ENCODE measurements at regions not wholly inside any gene's neighbourhood (a gene's known extent, or its start where the extent isn't known, plus 50 kb on each side); places are given as distances from the start of the nearest gene placed in this dataset.

- Histone ChIP-seq H4K20me1 (replicated peaks in 1 of 2; ENCODE audit: control insufficient read depth in 1 of 2, insufficient read depth in 2 of 2, low read length in 2 of 2) (no peaks in the 10 kb centered on the region), H2BK15ac (ENCODE audit: low read length) (no peak overlapping the region), H3K23ac (ENCODE audit: insufficient read length) (no peak overlapping the region), H3K56ac (replicated peaks; ENCODE audit: insufficient read length, low read depth, low read length) (no peak overlapping the region), H3K79me1 (ENCODE audit: low read depth, low read length) (no peaks in the 10 kb centered on the region), H2BK120ac (replicated peaks; ENCODE audit: low read depth, low read length) (no peak overlapping the region), H2BK20ac (ENCODE audit: low read length) (no peak overlapping the region), H4K91ac (replicated peaks; ENCODE audit: insufficient read length, low read length) (no peak overlapping the region), H3K9me3 (ENCODE audit: insufficient read depth in 2 of 2, low read depth in 1 of 2, low read length in 1 of 2) (peaks cover 39 to 52% of the 10 kb centered on the region in 2 experiments), H3K4me1 (replicated peaks in 1 of 4; ENCODE audit: control insufficient read depth in 3 of 4, insufficient read depth in 4 of 4, low read length in 3 of 4) (no peaks in the 10 kb centered on the region), H3K4me3 (ENCODE audit: extremely low read depth in 1 of 4, insufficient read depth in 2 of 4, low read depth in 3 of 4, low read length in 4 of 4) (no peak overlapping the region), H4K5ac (ENCODE audit: insufficient read length, low read depth, low read length) (no peak overlapping the region), H3K4ac (replicated peaks; ENCODE audit: insufficient read length, low read depth, low read length) (no peak overlapping the region), H3K36me3 (ENCODE audit: control insufficient read depth in 2 of 4, insufficient read depth in 4 of 4, low read length in 3 of 4) (no peaks in the 10 kb centered on the region), H3K18ac (ENCODE audit: extremely low read depth, low read length) (no peak overlapping the region), H3K14ac (ENCODE audit: insufficient read length) (no peak overlapping the region), H2AFZ (ENCODE audit: low read length) (no peak overlapping the region), H2BK5ac (ENCODE audit: low read depth, low read length) (no peak overlapping the region), H3K79me2 (ENCODE audit: control insufficient read depth in 1 of 2, insufficient read depth in 2 of 2, low read length in 2 of 2) (no peaks in the 10 kb centered on the region), H4K8ac (ENCODE audit: extremely low read depth, insufficient read depth, low read length) (no peak overlapping the region), H2AK5ac (ENCODE audit: low read depth, low read length) (no peak overlapping the region), H3K27me3 (replicated peaks in 1 of 4; ENCODE audit: control insufficient read depth in 3 of 4, extremely low read depth in 1 of 4, insufficient read depth in 3 of 4, low read length in 3 of 4) (no peaks in the 10 kb centered on the region), H3K23me2 (ENCODE audit: low read depth, low read length) (peaks cover 2% of the 10 kb centered on the region; the same call in 1 of the 2 replicates), H3K4me2 (ENCODE audit: insufficient read depth in 1 of 2, low read depth in 2 of 2, low read length in 2 of 2) (no peak overlapping the region), H3K27ac (ENCODE audit: low read depth, low read length) (no peak overlapping the region), H3K9ac (replicated peaks in 1 of 4; ENCODE audit: extremely low read depth in 1 of 4, low read depth in 3 of 4, low read length in 3 of 4) (no peak overlapping the region), H2BK12ac (ENCODE audit: low read depth, low read length) (no peak overlapping the region)
- ChIA-PET CTCF (ENCODE audit: partially characterized antibody) (interaction anchor here (0.6 kb wide), 1 partner anchor 588 kb away, joined by 3 read pairs; no protein-coding TSS in a partner anchor), POLR2A (ENCODE audit: partially characterized antibody) (no interaction called here)
- WGBS, 2 experiments (ENCODE audit: extremely low coverage in 1 of 2, insufficient coverage in 1 of 2, insufficient read length in 1 of 2, insufficient replicate concordance in 2 of 2, low coverage in 1 of 2, low lambda C conversion rate in 2 of 2, missing lambda C conversion rate in 1 of 2) = 78% methylated on average over 1 of the region's 1 CpG; no CpG with 5 or more reads in 1 of the 2 experiments
- TF ChIP-seq SIRT6 (IDR thresholded peaks at IDR 0.05; ENCODE audit: low read length) (no peak), CHD2 (IDR thresholded peaks at IDR 0.05; ENCODE audit: low read length) (no peak), EZH2 (IDR thresholded peaks at IDR 0.05; ENCODE audit: low read depth, low read length, severe bottlenecking) (no peak), RBBP5 (IDR thresholded peaks at IDR 0.05; ENCODE audit: borderline replicate concordance, low read depth, low read length) (no peak), SIN3A (conservative IDR thresholded peaks at IDR 0.05 in 1 of 2, IDR thresholded peaks at IDR 0.05 in 1 of 2; ENCODE audit: low read depth in 1 of 2, low read length in 2 of 2) (no peak), NANOG (IDR thresholded peaks at IDR 0.05; ENCODE audit: insufficient read depth, low read depth, low read length, poor library complexity, severe bottlenecking) (no peak), TEAD4 (IDR thresholded peaks at IDR 0.05; ENCODE audit: low read depth, low read length) (no peak), NRF1 (IDR thresholded peaks at IDR 0.05; ENCODE audit: low read depth, low read length) (no peak), CTBP2 (IDR thresholded peaks at IDR 0.05; ENCODE audit: borderline replicate concordance, insufficient read depth, insufficient read length, low read length) (no peak)
- no peak for FAIRE-seq
- DNase-seq (ENCODE audit: low read depth in 1 of 2, low spot score in 2 of 2) = no peak
These were observed 426.4 kb downstream of the TMEM121 start for GRCh38 chr14:105952826-105953225.

Data from H1 (cell line).